Posterior cingulate gyrus (tissue), 11 donors: ENCODE measurements at regions not wholly inside any gene's neighbourhood (a gene's known extent, or its start where the extent isn't known, plus 50 kb on each side); places are given as distances from the start of the nearest gene placed in this dataset.
"Not testable (repeated sequence)": the region's sequence is repeated elsewhere in the genome, so short reads cannot be mapped to it uniquely, and the experiment has no call there.

Experiments used
- DNase-seq, 10 donors: peaks; one replicate each; pipeline versions ENCODE4 v3.0.0 to v3.0.0-alpha.2; 2020 to 2021; ENCODE audit warnings: mixed read lengths in 3 of 10
- intact Hi-C: fragments of 100-400 bp; cut with DNase I; formaldehyde crosslinking; loops from one replicate; pipeline ENCODE4 v1.15.1; 2023

DNA sequence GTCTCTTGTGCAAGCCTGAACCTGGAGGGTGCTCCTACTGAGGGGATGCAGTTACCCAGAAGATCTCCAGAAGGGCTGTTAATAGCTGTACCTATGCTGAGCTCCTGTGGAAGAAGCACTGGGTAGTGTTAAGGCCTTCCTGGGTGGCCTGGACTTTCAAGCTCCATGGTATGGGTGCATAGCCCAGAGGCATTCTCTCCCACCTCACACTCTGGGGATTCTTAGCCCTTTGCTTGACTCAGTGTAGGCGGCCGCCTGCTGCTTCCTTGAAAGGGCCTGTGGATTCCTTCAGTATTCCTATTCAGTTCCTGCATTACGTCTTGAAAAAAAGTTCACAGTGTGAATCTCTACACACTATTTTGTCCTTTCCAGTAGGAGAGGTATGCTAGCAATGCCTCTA is 235.7 kb upstream of the MAGEB16 start:
- intact Hi-C loops = no loop called here
- no peak for DNase-seq

DNA sequence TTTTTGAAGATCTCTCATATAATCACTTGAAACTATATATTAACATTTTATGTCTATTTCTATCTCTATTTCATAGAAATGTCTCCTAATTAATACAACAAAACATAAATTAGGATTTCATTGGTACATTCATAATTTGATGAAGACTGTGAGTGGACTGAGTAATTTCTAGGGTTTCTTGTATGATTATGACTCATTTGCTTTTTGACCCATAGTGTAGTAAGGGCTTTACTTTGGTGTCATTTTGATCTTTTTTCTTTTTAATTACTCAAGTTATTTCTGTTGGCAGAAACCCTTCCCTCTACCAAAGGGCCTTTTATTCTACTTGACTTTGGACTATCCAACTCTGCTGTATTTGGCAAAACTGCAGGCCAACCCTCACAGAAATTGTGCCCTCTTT is 207.9 kb upstream of the MAGEB16 start:
- intact Hi-C loops = no loop called here
- DNase-seq = no peak

DNA sequence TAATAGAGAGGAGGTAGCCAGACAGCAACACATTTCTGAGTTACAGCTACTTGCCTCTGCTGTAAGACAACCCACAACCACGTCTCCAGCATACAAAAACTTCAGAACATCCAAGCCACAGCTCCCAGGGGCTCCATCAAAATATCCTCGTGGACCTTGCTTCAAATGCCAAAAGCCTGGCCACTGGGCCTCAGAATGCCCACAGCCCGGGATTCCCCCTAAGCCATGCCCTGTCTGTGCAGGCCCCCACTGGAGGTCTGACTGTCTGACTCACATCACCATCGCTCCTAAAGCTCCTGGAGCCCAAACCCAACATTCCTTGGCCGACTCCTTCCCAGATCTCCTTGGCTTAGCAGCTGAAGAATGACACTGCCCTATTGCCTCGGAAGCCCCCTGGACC is 186.6 kb upstream of the MAGEB16 start:
- intact Hi-C loops, DNase-seq: not testable (repeated sequence)

DNA sequence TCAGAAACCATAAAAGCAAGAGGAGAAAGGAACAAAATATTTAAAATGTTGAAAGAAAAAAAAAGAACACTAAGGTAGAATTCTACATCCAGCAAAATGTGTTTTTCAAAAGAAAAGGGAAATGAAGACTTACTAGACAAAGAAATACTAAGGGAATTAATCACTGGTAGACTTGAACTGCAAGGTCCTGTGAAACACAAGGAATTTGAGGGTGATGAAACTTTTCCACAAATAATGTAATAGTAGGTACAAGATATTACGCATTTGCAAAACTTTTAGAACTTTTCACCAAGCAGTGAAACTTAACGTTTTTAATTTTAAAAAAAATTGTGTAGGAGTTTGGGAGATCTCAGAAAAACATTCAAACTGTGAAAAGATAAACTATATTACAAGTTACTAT is 180.3 kb upstream of the MAGEB16 start:
- no peak for DNase-seq
- intact Hi-C loops = no loop called here

DNA sequence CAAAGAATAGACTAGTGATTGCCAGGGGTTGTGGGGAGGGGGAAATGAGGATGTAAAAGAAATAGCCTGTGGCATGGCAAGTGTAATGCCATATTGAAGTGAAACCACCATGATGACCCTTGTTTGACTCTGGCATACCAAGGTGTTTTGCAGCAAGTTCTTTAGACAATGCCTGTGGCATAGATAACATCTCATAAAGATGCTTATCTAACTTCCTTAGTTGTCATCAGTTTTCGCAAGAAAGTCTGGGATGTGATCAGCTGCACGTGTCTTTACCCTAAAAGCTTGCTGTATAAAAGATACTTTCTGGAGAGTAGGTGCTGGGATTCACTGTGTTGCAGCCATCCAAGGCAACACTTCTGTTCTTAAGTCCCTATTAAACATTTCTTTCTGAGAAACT is 176.1 kb upstream of the MAGEB16 start:
- intact Hi-C loops = no loop called here

DNA sequence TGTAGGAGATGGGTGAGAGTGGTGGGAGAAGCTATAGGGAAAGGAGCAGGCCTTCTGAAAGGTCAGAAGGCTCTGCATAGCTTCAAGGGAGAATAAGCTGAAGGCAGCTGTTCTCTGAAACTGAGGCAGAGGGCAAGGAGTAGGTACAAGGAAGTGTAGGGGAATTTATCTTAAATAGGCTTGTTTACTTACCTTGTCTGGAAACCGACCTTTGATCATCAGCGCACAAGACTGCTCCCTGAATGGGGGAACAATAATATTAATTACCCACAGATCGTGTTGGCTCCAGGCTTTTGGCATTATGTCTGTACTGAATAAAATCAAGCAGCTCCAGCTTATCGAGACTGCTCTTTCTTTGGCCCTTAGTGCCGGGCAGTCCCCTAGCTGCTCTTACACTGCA is 175.5 kb upstream of the MAGEB16 start:
- DNase-seq = no peak
- intact Hi-C loops = no loop called here

More for the DNA sequence above, 176.1 kb upstream of the MAGEB16 start:
- no peak for DNase-seq

DNA sequence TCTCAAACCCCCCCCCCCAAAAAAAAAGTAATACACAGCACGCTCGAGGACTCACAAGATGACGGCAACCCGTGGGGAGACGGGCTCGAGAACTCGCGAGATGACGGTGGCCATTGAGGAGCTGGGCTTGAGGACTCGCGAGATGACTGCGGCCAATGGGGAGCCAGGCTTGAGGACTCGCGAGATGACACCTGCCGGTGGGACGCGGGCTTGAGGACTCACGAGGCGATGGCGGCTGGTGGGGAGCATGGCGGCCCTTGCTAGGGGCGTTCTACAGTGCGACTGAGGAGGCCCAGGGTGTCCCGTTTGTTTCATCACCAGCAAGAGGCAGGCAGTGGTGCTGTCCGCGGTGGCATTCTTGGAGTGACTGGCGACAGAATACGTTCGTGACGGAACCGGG is 172.4 kb upstream of the MAGEB16 start:
- DNase-seq = peak in 2 of 10 donors; percentile 82 to 86
- intact Hi-C loops = no loop called here

DNA sequence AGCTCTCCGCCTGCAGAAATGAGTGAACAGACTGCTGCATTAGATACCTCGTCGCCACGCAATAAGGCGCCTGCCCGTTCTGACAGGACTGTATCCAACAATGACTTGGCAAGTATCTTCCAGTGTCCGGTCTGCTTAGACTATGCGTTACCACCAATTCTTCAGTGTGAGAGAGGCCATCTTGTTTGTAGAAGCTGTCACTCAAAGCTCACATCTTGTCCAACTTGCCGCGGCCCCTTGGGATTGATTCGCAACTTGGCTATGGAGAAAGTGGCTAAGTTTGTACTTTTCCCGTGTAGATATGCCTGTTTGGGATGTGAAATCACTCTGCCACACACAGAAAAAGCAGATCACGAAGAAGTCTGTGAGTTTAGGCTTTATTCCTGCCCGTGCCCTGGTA is 172.0 kb upstream of the MAGEB16 start:
- DNase-seq = no peak
- intact Hi-C loops = no loop called here

DNA sequence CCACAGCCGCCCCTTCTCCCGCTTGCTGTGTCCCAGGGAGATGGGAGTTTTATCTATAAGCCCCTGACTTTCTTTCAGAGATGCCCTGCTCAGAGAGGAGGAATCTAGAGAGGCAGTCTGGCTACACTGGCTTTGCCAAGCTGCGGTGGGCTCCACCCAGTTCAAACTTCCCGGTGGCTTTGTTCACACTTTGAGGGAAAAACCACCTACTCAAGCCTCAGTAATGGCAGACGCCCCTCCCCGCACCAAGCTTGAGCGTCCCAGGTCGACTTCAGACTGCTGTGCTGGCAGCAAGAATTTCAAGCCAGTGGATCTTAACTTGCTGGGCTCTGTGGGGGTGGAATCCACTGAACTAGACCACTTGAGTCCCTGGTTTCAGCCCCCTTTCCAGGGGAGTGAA is 162.2 kb upstream of the MAGEB16 start:
- DNase-seq, intact Hi-C loops: not testable (repeated sequence)

DNA sequence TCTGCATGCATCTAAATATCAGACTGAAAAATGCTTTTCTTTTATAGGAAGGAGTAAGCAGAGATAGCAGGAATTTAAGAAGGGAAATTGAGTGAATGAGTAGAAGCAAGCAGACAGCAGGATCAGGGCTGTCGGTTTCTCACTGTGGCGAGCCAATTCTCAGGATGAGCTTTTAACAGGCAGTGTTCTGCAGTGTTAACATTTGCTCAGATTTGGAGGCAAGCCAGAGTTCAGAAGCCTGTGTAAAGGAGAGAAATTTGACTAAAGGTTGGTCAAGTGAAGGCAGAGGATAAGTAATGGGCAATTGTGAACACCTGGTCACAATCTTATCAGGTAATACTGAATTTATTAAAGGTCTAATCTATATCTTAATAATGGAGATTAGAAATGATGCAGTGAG is 133.3 kb upstream of the MAGEB16 start:
- intact Hi-C loops = no loop called here
- no peak for DNase-seq

DNA sequence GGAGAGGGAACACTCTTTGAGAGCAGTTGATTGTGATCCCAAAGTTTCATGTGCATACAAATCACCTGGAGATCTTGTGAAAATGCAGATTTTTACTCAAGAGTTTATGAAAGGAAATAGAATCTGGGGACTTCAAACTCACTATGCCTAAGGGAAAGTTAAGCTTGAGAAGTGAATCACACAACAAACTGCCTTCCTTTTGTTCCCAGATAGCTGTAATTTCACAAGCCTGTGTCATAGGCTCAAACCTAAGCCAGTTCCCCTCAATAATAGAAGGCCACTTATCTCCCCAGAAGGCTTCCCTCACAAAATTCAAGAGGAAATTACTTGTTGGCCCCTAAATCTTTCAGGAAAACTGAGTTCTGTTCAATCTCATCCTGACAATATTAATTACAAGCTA is 132.8 kb upstream of the MAGEB16 start:
- DNase-seq = no peak
- intact Hi-C loops = no loop called here

DNA sequence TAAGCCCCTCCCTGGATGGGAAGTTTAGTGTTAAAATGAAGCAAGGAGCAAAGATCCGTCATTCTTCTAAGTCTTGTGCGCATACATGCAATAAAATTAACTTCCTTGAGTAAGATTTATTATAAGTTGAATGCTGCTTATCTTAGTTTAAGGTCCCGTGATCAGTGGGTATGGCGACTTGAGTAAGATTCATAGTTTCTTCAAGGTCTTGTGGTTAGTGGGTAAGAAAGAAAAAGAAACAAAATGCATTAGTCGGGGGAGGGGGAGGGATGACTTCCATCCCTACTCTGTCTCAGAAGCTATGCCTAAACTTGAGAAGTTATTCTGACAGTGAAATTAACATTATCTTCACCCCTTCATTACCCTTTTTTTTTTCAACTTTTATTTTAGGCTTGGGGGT is 127.3 kb upstream of the MAGEB16 start:
- intact Hi-C loops = no loop called here
- DNase-seq = no peak

DNA sequence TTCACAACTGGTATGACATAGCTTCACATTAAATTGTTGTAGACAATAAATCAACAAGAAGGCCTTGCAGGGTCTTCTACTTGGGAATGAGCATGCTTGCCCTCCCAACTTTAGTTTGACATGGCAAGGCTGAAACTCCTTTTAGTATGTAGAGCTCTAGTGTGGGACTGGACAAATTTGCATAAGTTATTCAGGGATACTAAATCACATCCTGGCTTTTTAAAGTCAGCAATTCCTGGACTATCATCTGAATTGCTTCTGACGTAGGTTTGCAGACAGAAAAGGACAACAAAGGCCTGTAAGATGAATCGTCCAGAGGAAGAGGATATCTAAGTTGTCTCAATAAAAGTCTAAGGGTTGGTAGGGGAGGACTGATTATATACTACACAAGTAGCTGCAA is 123.0 kb upstream of the MAGEB16 start:
- intact Hi-C loops = no loop called here
- DNase-seq = no peak

DNA sequence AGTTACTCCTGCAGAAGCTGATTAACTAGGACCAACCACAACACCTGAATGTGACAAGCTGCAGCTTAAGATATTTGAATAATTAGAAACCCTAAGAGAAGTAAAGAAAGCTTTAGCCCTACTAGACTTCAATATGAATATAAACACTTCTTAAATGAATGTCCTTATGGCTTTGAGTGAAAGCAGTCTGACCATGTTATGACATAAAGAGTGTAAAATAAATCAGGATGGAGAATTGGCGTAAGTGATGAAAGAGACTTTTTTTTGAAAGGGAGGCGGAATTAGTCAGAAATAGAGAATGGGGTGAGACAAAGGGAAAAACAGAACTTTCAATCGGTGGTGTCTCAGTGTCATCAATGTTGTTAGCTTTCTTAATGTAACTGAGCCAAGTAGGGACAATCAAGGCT is 117.2 kb upstream of the MAGEB16 start:
- intact Hi-C loops = no loop called here
- no peak for DNase-seq

DNA sequence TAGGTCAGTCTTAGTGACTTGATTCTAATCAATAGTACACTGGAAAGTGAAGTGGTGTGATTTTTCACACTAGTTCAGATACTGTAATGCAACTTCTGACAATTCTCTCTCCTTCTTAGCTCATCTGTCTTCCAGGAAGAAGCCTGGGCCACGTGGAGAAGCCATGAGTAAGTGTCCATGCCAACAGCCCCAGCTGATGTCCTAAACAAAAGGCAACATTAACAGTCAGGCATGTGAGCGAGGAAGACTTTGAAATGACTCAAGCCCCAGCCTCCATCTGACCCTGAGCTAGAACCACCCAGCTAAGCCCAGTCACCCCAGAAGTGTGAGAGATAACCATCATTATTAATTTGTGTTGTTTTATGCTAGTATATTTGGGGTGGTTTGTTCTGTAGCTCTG is 115.7 kb upstream of the MAGEB16 start:
- no peak for DNase-seq
- intact Hi-C loops = no loop called here

DNA sequence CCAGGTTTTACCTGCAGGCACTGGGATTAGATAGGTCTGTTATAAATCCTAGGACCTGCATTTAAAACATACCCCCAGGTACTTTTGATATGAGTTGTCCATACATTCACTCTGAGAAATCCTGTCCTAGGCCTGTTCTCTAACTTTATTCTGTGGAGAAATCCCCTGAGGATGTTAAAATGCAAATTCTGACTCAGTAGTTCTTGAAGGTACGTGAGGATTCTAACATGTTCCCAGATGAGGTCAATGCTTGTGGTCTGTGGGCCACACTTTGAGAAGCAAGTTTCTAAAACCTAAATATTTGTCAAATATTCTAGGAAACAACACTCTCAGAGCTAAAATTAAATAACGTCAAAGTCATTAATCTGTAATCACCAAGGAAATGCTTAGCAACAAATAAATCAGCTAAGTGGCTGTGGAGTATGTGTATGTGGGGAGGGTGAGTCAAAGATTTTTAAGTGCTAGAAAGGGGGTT is 101.3 kb upstream of the MAGEB16 start:
- intact Hi-C loops = no loop called here
- no peak for DNase-seq

DNA sequence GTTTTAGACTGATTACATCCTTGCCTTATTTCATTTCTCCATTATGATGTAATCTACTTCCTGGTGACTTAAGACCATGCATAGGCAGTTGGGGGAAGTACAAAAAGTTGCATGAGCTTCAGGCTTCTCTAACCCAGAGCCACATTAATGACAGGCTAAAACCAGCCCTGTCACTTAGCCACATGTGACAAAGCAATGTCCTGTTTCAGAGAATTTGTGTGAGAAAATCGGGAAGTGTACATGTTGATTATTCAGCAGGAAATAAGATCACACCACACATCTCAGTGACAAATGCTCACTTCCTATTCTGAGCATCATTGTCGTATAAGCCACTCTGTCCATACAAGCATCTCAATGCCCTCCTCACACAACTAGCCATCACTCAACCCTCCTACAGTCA is 98.5 kb upstream of the MAGEB16 start:
- no peak for DNase-seq
- intact Hi-C loops = no loop called here

DNA sequence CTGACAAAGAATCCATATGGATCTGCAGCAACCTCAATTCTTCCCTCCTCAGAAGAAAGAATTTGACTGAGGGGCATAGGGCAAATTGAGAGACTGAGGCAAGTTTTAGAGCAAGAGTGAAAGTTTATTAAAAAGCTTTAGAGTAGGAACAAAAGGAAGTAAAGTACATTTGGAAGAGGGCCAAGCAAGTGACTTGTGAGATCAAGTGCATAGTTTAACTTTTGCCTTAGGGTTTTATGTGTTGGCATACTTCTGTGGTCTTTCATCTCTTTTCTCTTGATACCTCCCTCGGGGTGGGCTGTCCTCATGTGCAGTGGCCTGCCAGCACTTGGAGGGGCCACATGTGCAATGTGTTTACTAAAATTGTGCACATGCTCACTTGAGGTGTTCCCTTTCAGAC is 98.0 kb upstream of the MAGEB16 start:
- DNase-seq = no peak
- intact Hi-C loops = no loop called here

DNA sequence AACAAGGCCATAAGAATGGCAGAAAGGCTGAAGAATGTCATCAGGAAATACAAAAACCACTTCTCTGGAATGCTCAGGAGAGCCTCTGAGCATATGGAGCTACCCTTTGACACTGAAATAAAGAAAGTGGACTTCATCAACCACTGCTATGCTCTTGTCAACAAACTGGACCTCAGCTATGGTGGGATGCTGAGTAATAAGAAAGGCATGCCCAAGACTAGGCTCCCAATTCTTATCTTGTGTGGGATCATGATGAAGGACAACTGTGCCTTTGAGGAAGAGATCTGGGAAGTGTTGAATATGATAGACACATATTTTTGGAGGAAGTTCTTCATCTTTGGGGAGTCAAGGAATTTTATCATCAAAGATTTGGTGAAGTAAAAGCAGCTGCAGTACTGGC is 86.9 kb upstream of the MAGEB16 start:
- intact Hi-C loops = no loop called here

DNA sequence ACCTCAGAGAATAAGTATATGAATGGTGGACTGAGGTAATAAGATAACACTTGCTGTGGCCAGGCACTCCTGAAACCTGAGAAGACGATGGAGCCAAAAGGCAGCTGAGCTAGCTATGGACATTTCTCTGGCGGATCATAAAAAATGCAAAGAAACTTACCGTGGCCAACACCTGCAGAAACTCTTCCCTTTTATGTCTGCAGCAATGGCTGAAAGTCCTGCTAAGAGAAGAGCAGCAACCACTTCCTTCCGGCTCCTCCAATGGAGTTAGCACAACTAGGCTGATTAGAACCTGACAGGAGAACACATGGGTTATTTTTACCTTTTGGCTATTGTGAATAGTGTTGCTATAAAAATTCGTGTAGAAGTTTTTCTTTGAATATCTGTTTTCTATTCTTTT is 76.0 kb upstream of the MAGEB16 start:
- no peak for DNase-seq
- intact Hi-C loops = no loop called here

More for the DNA sequence above, 86.9 kb upstream of the MAGEB16 start:
- no peak for DNase-seq

DNA sequence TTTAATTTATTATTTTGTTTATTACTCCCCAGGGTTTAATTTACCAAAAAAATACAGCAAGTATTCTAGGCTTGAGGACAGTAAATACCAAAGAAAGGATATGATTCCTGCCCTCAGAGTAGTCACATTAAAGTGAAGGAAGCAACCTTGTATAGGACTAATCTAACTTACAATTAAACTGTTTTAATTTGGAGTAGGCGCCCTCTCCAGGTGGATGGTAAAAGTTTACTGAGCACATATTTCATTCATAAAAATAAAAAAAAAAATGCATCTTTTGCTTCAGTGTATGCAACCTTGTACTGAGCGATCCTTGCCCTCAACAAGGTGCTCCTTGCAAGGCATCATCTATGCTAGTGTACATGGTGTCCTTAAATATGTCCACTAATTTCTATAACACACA is 72.0 kb upstream of the MAGEB16 start:
- intact Hi-C loops = no loop called here
- no peak for DNase-seq

DNA sequence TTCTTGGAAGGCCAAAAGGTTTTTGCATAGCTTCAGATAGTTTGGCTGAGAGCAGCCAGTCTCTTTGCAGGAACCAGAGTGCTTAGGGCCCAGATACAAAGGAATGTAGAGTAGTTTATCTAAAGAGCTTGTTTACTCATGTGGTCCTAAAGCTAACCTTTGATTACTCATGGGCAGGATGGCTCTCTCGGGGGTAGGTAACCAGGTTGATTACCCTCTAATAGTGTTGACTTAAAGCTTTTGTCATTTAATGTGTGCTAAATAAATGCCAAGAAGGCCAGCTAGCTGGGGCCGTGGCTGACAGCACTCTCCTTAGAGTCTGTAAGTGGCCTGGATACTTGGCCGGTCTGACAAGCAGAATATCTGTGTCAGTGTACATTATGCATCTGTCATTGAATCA is 69.7 kb upstream of the MAGEB16 start:
- no peak for DNase-seq
- intact Hi-C loops = no loop called here

DNA sequence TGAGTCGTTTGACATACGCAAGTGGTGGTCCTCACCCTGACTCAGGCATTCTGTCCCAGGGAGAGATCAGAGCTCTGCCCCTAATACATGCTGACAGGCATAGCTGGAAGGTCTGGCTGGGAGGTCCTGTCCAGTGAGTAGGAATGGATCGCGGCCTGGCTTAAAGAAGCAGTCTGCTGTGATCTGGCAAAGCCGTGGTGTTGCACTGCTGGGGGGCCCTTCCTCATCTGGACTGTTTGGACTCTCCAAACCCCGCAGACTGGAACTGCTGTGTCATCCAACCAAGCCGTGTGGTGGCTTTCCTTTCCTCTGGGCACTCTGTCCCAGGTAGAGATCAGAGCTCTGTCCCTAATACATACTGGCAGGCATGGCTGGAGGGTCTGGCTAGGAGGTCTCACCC is 64.3 kb upstream of the MAGEB16 start:
- intact Hi-C loops = no loop called here
- peak in 3 of 10 donors; percentile 31 to 61 (median 50) for DNase-seq

DNA sequence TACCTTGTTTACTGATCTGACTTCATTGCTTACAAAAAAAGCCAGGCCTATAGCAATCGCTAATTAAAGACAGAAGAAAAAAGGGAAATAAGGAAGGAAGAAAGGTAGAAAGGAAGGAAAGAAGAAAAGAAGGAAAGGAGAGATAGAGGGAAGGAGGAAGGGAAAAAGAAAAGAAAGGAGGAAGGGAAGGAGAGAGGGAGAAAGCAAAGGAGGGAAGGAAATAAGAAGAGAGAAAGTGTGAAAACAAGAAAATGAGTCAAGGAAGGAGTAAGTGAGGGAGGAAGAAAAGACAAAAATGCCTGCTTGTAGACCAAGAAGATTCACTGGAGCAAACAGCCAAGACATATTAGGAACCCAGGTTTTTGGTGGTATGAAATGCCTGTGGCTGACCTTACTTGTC is 57.0 kb upstream of the MAGEB16 start:
- intact Hi-C loops = no loop called here
- DNase-seq = no peak
